NT2/D1 (cell line): ENCODE measurements at regions not wholly inside any gene's neighbourhood (a gene's known extent, or its start where the extent isn't known, plus 50 kb on each side); places are given as distances from the start of the nearest gene placed in this dataset.

Experiments
- SUZ12 ChIP-seq: IDR thresholded peaks from 2 replicates; pipeline ENCODE4 v1.6.1; 2011; ENCODE audit not compliant: insufficient read length, insufficient read depth; ENCODE audit errors: extremely low read depth
- YY1 ChIP-seq: IDR thresholded peaks from 2 replicates; pipeline ENCODE4 v1.6.1; 2011; ENCODE audit not compliant: insufficient read length, insufficient read depth
- ZNF274 ChIP-seq: IDR thresholded peaks from 2 replicates; pipeline ENCODE4 v1.6.1; 2011; ENCODE audit warnings: mild to moderate bottlenecking, low read depth, low read length

DNA sequence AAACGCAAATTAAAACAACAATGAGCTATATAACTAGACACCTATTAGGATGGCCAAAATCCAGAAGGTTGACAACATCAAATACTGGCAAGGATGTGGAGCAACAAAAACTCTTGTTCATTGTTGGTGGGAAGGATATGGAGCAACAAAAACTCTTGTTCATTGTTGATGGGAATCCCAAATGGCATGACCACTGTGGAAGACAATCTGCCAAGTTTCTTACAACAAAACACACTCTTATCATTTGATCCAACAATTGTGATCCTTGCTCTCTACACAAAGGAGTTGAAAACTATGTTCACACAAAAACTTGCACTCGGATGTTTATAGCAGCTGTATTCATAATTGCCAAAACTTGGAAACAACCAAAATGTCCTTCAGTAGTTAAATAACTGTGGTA lies 61.8 kb upstream of the LAMA2 start:
- TF ChIP-seq YY1, result no peak
- no peak for TF ChIP-seq ZNF274
- no peak for TF ChIP-seq SUZ12
